Thoracic aorta (tissue), 2 donors: ENCODE measurements at regions not wholly inside any gene's neighbourhood (a gene's known extent, or its start where the extent isn't known, plus 50 kb on each side); places are given as distances from the start of the nearest gene placed in this dataset.

ENCODE experiments used
- ATAC-seq: fragments of 150-250 bp; one replicate; pipeline ENCODE4 v1.8.0; 2017; ENCODE audit warnings: low read depth; ENCODE audit not compliant: insufficient number of reproducible peaks, low FRiP score
- DNase-seq: peaks from one replicate; pipeline ENCODE4 v3.0.0-alpha.2; 2020; ENCODE audit warnings: low spot score
- H3K27ac ChIP-seq, 2 donors: fragments of 200-600 bp; sonication (generic); 1 replicate in 1 of 2; 2 replicates in 1 of 2; pipeline ENCODE4 v1.5.1; 2016; ENCODE audit warnings: mild to moderate bottlenecking in 2 of 2, moderate library complexity in 2 of 2
- H3K27me3 ChIP-seq: fragments of 200-600 bp; sonication (generic); replicated peaks from 2 replicates; pipeline ENCODE4 v1.6.0; 2016; ENCODE audit warnings: mild to moderate bottlenecking; ENCODE audit not compliant: insufficient read depth
- H3K36me3 ChIP-seq: fragments of 200-600 bp; sonication (generic); one replicate; pipeline ENCODE4 v1.5.1; 2016
- H3K4me1 ChIP-seq, 2 donors: fragments of 200-600 bp; sonication (generic); 1 replicate in 1 of 2; 2 replicates in 1 of 2; pipeline versions ENCODE4 v1.5.1 to v1.6.0; 2016; ENCODE audit warnings: low read depth in 2 of 2, mild to moderate bottlenecking in 1 of 2; ENCODE audit not compliant: control insufficient read depth in 1 of 2
- H3K4me3 ChIP-seq: fragments of 200-600 bp; sonication (generic); 2 replicates; pipeline ENCODE4 v1.5.1; 2016; ENCODE audit warnings: mild to moderate bottlenecking
- H3K9me3 ChIP-seq: fragments of 200-600 bp; sonication (generic); 2 replicates; pipeline ENCODE4 v1.5.1; 2016
- CTCF ChIP-seq: fragments of 200-600 bp; sonication (generic); IDR thresholded peaks from one replicate; pipeline ENCODE4 v1.5.1; 2019; ENCODE audit warnings: antibody characterized with exemption

DNA sequence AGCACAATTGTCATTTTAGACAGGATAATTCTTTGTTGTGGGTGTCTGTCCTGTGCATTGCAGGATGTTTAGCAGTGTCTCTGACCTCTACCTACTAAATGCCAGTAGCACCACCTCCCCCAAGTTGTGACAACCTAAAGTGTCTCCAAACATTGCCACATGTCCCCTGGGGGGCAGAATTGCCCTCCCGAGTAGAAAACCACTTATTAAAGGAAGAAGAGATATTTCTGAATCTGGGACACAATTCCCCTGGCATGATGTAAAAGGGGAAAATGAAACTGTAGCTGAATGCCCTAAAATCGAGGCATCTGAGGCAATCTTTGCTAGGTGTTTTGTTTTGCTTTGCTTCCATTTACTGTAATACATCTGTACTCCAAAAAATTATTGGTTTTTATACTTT lies 116.8 kb upstream of the NAP1L1 start:
- H3K9me3 ChIP-seq = peaks cover 11% of the 10 kb centered on the region
- H3K27ac ChIP-seq = no peak overlapping the region
- H3K4me3 ChIP-seq = no peak overlapping the region
- DNase-seq (no peak), ATAC-seq (no peak)
- no peaks in the 10 kb centered on the region for H3K27me3 ChIP-seq
- H3K36me3 ChIP-seq = no peaks in the 10 kb centered on the region
- no peaks in the 10 kb centered on the region for H3K4me1 ChIP-seq
- TF ChIP-seq CTCF = no peak

GRCh38 chr12:76199808-76200207 lies 115.3 kb upstream of the NAP1L1 start:
- Histone ChIP-seq H3K27me3 (no peaks in the 10 kb centered on the region), H3K27ac (no peak overlapping the region), H3K4me1 (no peaks in the 10 kb centered on the region), H3K9me3 (peaks cover 11% of the 10 kb centered on the region), H3K4me3 (no peak overlapping the region), H3K36me3 (no peaks in the 10 kb centered on the region)
- no peak for TF ChIP-seq CTCF
- DNase-seq (no peak), ATAC-seq (no peak)

GRCh38 chr12:76198839-76199238 lies 114.4 kb upstream of the NAP1L1 start:
- Histone ChIP-seq H3K4me3 (no peak overlapping the region), H3K27ac (no peak overlapping the region), H3K36me3 (no peaks in the 10 kb centered on the region), H3K27me3 (no peaks in the 10 kb centered on the region), H3K4me1 (no peaks in the 10 kb centered on the region), H3K9me3 (peaks cover 11% of the 10 kb centered on the region)
- ATAC-seq (no peak), DNase-seq (no peak)
- TF ChIP-seq CTCF = no peak

GRCh38 chr12:76197283-76197682 lies 112.8 kb upstream of the NAP1L1 start:
- ATAC-seq (no peak), DNase-seq (no peak)
- H3K27me3 ChIP-seq = no peaks in the 10 kb centered on the region

GRCh38 chr12:76195920-76196319 lies 111.4 kb upstream of the NAP1L1 start:
- Histone ChIP-seq H3K36me3 (no peaks in the 10 kb centered on the region), H3K4me1 (no peaks in the 10 kb centered on the region), H3K27ac (no peak overlapping the region), H3K4me3 (no peak overlapping the region), H3K9me3 (peaks cover 11% of the 10 kb centered on the region), H3K27me3 (no peaks in the 10 kb centered on the region)
- DNase-seq = no peak
- no peak for TF ChIP-seq CTCF
- no peak for ATAC-seq

More at GRCh38 chr12:76197283-76197682, 112.8 kb upstream of the NAP1L1 start:
- no peak for TF ChIP-seq CTCF
- Histone ChIP-seq H3K4me3 (no peak overlapping the region), H3K4me1 (no peaks in the 10 kb centered on the region), H3K36me3 (no peaks in the 10 kb centered on the region), H3K9me3 (peaks cover 11% of the 10 kb centered on the region), H3K27ac (no peak overlapping the region)
